ENCODE measurements at regions not wholly inside any gene's neighbourhood (a gene's known extent, or its start where the extent isn't known, plus 50 kb on each side); places are given as distances from the start of the nearest gene placed in this dataset.
A peak's percentile ranks its signal among the peaks of the same experiment; 100 is the strongest.

- H3K27ac ChIP-seq (ENCODE audit: low read depth, low read length) = no peak overlapping the region
- H3K36me3 ChIP-seq (ENCODE audit: control insufficient read depth in 3 of 3, insufficient read depth in 3 of 3, low read length in 3 of 3) = no peaks in the 10 kb centered on the region
- H3K9me3 ChIP-seq (ENCODE audit: control insufficient read depth in 3 of 3, low read length in 3 of 3) = no peaks in the 10 kb centered on the region
- H3K4me3 ChIP-seq (ENCODE audit: low read length in 3 of 3) = no peak overlapping the region
- peaks cover 0 to 4% (median 0%) of the 10 kb centered on the region in 3 donors for H3K4me1 ChIP-seq (ENCODE audit: control insufficient read depth in 3 of 3, insufficient read depth in 3 of 3, low read length in 3 of 3)
- H3K9ac ChIP-seq (ENCODE audit: low read depth in 1 of 3, low read length in 3 of 3) = no peak overlapping the region
- no peaks in the 10 kb centered on the region for H3K27me3 ChIP-seq (ENCODE audit: control insufficient read depth in 3 of 3, insufficient read depth in 3 of 3, low read length in 3 of 3)
These were observed 155.7 kb upstream of the BTG1 start for GRCh38 chr12:92301356-92301755.

DNA sequence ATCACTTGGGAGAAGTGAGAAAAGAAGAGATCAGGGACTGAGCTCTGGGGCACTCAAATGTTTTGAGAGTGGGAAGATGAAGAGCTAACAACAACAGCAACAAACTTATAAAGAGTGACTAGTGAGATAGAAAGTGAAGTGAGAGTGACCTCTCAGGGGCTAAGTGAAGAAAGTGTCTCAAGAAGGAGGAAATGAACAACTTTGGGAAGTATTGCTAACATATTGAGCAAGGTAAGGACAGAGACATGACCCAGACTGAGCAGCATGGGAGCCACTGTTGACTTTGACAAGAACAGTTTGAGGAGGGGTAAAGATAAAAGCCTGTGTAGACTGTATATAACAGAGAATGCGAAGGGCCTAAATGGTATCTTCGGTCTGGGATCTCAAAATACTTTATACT lies 155.1 kb upstream of the BTG1 start:
- Histone ChIP-seq H3K4me3 (ENCODE audit: low read length in 3 of 3) (no peak overlapping the region), H3K27me3 (ENCODE audit: control insufficient read depth in 3 of 3, insufficient read depth in 3 of 3, low read length in 3 of 3) (no peaks in the 10 kb centered on the region), H3K9me3 (ENCODE audit: control insufficient read depth in 3 of 3, low read length in 3 of 3) (no peaks in the 10 kb centered on the region), H3K4me1 (ENCODE audit: control insufficient read depth in 3 of 3, insufficient read depth in 3 of 3, low read length in 3 of 3) (peaks cover 0 to 4% (median 0%) of the 10 kb centered on the region in 3 donors), H3K9ac (ENCODE audit: low read depth in 1 of 3, low read length in 3 of 3) (no peak overlapping the region), H3K27ac (ENCODE audit: low read depth, low read length) (no peak overlapping the region), H3K36me3 (ENCODE audit: control insufficient read depth in 3 of 3, insufficient read depth in 3 of 3, low read length in 3 of 3) (no peaks in the 10 kb centered on the region)

DNA sequence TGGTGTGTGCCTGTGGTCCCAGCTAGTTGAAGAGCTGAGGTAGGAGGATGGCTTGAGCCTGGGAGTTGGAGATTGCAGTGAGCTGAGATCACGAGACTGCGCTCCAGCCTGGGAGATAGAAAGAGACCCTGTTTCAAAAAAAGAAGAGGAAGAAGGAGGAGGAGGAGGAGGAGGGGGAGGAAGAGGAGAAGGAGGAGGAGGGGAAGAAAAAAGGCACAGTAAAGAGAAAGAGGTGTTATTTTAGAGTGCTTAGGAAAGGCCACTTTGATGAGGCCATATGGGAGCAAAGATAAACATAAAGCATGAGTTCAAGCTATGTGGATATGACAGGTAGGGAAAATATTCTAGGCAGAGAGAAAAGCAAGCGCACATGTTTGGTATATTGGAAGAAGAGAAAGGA lies 154.1 kb upstream of the BTG1 start:
- Histone ChIP-seq H3K36me3 (ENCODE audit: control insufficient read depth in 3 of 3, insufficient read depth in 3 of 3, low read length in 3 of 3) (no peaks in the 10 kb centered on the region), H3K4me1 (ENCODE audit: control insufficient read depth in 3 of 3, insufficient read depth in 3 of 3, low read length in 3 of 3) (peaks cover 0 to 4% (median 0%) of the 10 kb centered on the region in 3 donors), H3K9me3 (ENCODE audit: control insufficient read depth in 3 of 3, low read length in 3 of 3) (no peaks in the 10 kb centered on the region), H3K27me3 (ENCODE audit: control insufficient read depth in 3 of 3, insufficient read depth in 3 of 3, low read length in 3 of 3) (no peaks in the 10 kb centered on the region), H3K4me3 (ENCODE audit: low read length in 3 of 3) (no peak overlapping the region), H3K9ac (ENCODE audit: low read depth in 1 of 3, low read length in 3 of 3) (no peak overlapping the region), H3K27ac (ENCODE audit: low read depth, low read length) (no peak overlapping the region)

DNA sequence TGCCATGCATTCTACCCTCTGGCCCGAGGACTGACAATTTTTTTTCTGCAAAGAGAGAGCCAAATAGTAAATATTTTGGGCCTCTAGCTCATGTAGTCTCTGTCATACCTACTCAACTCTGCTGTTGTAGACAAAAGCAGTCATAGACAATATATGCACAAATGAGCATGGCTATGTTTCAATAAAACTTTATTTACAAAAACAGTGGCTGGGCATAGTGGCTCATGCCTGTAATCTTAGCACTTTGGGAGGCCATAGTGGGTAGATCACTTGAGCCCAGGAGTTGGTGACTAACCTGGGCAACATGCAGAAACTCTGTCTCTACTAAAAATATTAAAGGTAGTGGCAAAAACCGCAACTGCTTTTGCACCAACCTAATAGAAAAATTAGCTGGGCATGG lies 153.7 kb upstream of the BTG1 start:
- Histone ChIP-seq H3K36me3 (ENCODE audit: control insufficient read depth in 3 of 3, insufficient read depth in 3 of 3, low read length in 3 of 3) (no peaks in the 10 kb centered on the region), H3K27ac (ENCODE audit: low read depth, low read length) (no peak overlapping the region), H3K27me3 (ENCODE audit: control insufficient read depth in 3 of 3, insufficient read depth in 3 of 3, low read length in 3 of 3) (no peaks in the 10 kb centered on the region), H3K9me3 (ENCODE audit: control insufficient read depth in 3 of 3, low read length in 3 of 3) (no peaks in the 10 kb centered on the region), H3K4me1 (ENCODE audit: control insufficient read depth in 3 of 3, insufficient read depth in 3 of 3, low read length in 3 of 3) (peaks cover 0 to 4% (median 0%) of the 10 kb centered on the region in 3 donors), H3K9ac (ENCODE audit: low read depth in 1 of 3, low read length in 3 of 3) (no peak overlapping the region), H3K4me3 (ENCODE audit: low read length in 3 of 3) (no peak overlapping the region)

DNA sequence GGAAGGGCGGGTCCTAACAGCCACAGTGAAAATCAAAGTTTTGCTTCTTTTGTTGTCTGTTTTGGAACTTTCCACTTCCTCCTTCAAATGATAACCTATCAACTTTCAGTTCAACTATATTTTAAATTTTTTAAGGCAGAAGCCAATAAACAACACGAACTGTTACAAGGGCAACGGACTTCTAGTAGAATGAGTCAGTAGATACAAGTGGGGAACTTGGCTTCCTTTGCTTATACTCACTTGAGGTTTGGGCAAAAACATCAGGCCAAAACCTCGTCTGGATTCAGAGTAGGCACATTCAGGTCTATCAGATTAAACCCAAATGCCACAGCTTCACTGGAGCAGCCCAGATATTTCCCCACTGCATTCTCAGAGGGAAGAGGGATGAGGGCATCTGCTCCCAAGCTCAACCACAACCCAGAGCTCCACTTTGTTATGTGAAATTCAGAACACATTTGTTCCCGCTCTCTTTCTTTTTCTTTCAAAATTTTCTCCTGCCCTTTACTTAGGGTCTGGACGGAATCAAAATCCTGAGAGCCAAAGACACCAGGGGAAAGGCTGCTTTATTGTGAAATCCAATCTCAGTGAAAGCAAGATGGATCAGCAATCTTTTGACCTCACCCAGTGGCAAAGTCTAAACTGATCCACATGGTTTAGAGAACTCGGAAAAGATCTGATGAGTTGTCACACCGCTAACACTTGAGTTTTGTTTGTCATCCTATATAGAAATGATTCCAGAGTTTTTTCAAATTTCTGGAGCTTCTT lies 152.5 kb upstream of the BTG1 start:
- H3K4me1 ChIP-seq (ENCODE audit: control insufficient read depth in 3 of 3, insufficient read depth in 3 of 3, low read length in 3 of 3) = peaks cover 0 to 4% (median 0%) of the 10 kb centered on the region in 3 donors
- no peaks in the 10 kb centered on the region for H3K27me3 ChIP-seq (ENCODE audit: control insufficient read depth in 3 of 3, insufficient read depth in 3 of 3, low read length in 3 of 3)
- no peak overlapping the region for H3K4me3 ChIP-seq (ENCODE audit: low read length in 3 of 3)
- H3K9ac ChIP-seq (ENCODE audit: low read depth in 1 of 3, low read length in 3 of 3) = no peak overlapping the region
- H3K36me3 ChIP-seq (ENCODE audit: control insufficient read depth in 3 of 3, insufficient read depth in 3 of 3, low read length in 3 of 3) = no peaks in the 10 kb centered on the region
- H3K27ac ChIP-seq (ENCODE audit: low read depth, low read length) = peak overlapping the region; percentile 56
- H3K9me3 ChIP-seq (ENCODE audit: control insufficient read depth in 3 of 3, low read length in 3 of 3) = no peaks in the 10 kb centered on the region

DNA sequence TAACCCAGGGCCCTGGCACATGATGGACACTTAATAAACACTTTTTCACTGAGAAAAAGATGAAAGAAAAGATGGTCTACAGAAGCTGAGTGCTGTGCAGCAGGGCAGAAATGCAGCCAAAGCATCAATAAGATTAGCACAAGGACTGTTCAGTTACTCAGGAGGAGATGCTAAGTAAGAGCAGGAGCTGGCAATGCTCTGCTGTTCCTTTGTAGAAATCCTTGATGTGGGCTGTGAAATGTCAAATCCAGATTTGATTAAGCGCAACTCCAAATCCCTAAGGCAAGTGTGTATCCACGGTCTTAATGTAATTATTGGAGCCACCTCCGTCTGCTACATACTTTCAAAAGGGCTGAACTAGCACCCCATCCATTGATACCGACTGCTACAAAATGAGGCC lies 151.8 kb upstream of the BTG1 start:
- H3K36me3 ChIP-seq (ENCODE audit: control insufficient read depth in 3 of 3, insufficient read depth in 3 of 3, low read length in 3 of 3) = no peaks in the 10 kb centered on the region
- no peak overlapping the region for H3K9ac ChIP-seq (ENCODE audit: low read depth in 1 of 3, low read length in 3 of 3)
- H3K4me1 ChIP-seq (ENCODE audit: control insufficient read depth in 3 of 3, insufficient read depth in 3 of 3, low read length in 3 of 3) = peaks cover 0 to 4% (median 0%) of the 10 kb centered on the region in 3 donors
- no peak overlapping the region for H3K4me3 ChIP-seq (ENCODE audit: low read length in 3 of 3)
- no peaks in the 10 kb centered on the region for H3K9me3 ChIP-seq (ENCODE audit: control insufficient read depth in 3 of 3, low read length in 3 of 3)
- no peaks in the 10 kb centered on the region for H3K27me3 ChIP-seq (ENCODE audit: control insufficient read depth in 3 of 3, insufficient read depth in 3 of 3, low read length in 3 of 3)
- H3K27ac ChIP-seq (ENCODE audit: low read depth, low read length) = peak overlapping the region; percentile 31

DNA sequence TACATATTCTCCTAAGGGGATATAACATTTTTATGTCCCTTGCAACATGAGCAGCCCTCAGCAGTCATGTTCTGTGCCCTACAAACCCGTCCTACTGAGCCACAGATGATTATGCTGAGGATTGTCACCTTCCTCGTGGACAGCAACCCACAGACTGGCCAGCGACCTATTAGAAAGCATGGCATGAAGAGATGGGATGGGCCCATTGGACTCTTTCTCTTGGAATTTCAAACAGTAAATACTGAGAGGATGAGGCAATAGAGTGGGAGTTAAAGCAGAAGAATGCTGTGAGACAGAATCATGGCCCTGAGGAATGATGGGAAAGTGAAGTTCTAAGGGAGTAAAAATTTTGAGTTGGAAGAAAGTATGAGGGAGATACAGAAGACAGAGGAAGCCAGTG lies 149.9 kb upstream of the BTG1 start:
- H3K36me3 ChIP-seq (ENCODE audit: control insufficient read depth in 3 of 3, insufficient read depth in 3 of 3, low read length in 3 of 3) = no peaks in the 10 kb centered on the region
- H3K9ac ChIP-seq (ENCODE audit: low read depth in 1 of 3, low read length in 3 of 3) = no peak overlapping the region
- no peaks in the 10 kb centered on the region for H3K27me3 ChIP-seq (ENCODE audit: control insufficient read depth in 3 of 3, insufficient read depth in 3 of 3, low read length in 3 of 3)
- H3K4me1 ChIP-seq (ENCODE audit: control insufficient read depth in 3 of 3, insufficient read depth in 3 of 3, low read length in 3 of 3) = peaks cover 0 to 4% (median 0%) of the 10 kb centered on the region in 3 donors
- H3K27ac ChIP-seq (ENCODE audit: low read depth, low read length) = no peak overlapping the region
- no peaks in the 10 kb centered on the region for H3K9me3 ChIP-seq (ENCODE audit: control insufficient read depth in 3 of 3, low read length in 3 of 3)
- no peak overlapping the region for H3K4me3 ChIP-seq (ENCODE audit: low read length in 3 of 3)

- Histone ChIP-seq H3K9ac (ENCODE audit: low read depth in 1 of 3, low read length in 3 of 3) (no peak overlapping the region), H3K36me3 (ENCODE audit: control insufficient read depth in 3 of 3, insufficient read depth in 3 of 3, low read length in 3 of 3) (no peaks in the 10 kb centered on the region), H3K27ac (ENCODE audit: low read depth, low read length) (no peak overlapping the region)
These were observed 149.2 kb upstream of the BTG1 start for GRCh38 chr12:92294676-92295440.

DNA sequence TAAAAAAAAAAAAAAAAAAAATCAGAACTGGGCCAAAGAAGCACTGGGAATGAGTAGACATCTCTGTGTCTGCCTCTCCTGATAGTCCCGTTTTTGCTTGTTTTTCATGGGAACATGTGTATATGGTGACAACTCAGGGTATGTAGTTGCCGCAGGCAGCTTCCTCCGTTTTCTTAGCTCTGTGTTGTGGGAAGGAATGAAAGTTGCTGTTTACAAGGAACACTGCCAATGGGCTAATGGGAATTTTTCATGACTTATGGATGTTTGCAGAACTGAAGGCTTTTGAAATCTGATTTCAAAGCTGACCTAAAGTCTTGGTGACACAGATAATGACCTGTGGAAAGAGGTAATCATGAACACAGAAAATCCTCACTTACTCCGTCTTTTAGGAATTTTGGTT lies 146.4 kb upstream of the BTG1 start:
- Histone ChIP-seq H3K27ac (ENCODE audit: low read depth, low read length) (no peak overlapping the region), H3K36me3 (ENCODE audit: control insufficient read depth in 3 of 3, insufficient read depth in 3 of 3, low read length in 3 of 3) (no peaks in the 10 kb centered on the region), H3K4me3 (ENCODE audit: low read length in 3 of 3) (no peak overlapping the region), H3K9me3 (ENCODE audit: control insufficient read depth in 3 of 3, low read length in 3 of 3) (no peaks in the 10 kb centered on the region), H3K27me3 (ENCODE audit: control insufficient read depth in 3 of 3, insufficient read depth in 3 of 3, low read length in 3 of 3) (no peaks in the 10 kb centered on the region), H3K4me1 (ENCODE audit: control insufficient read depth in 3 of 3, insufficient read depth in 3 of 3, low read length in 3 of 3) (no peaks in the 10 kb centered on the region), H3K9ac (ENCODE audit: low read depth in 1 of 3, low read length in 3 of 3) (no peak overlapping the region)

More at GRCh38 chr12:92294676-92295440, 149.2 kb upstream of the BTG1 start:
- Histone ChIP-seq H3K4me1 (ENCODE audit: control insufficient read depth in 3 of 3, insufficient read depth in 3 of 3, low read length in 3 of 3) (peaks cover 0 to 4% (median 0%) of the 10 kb centered on the region in 3 donors), H3K4me3 (ENCODE audit: low read length in 3 of 3) (no peak overlapping the region), H3K27me3 (ENCODE audit: control insufficient read depth in 3 of 3, insufficient read depth in 3 of 3, low read length in 3 of 3) (no peaks in the 10 kb centered on the region), H3K9me3 (ENCODE audit: control insufficient read depth in 3 of 3, low read length in 3 of 3) (no peaks in the 10 kb centered on the region)

GRCh38 chr12:92290886-92291285 lies 145.2 kb upstream of the BTG1 start:
- Histone ChIP-seq H3K9ac (ENCODE audit: low read depth in 1 of 3, low read length in 3 of 3) (no peak overlapping the region), H3K4me3 (ENCODE audit: low read length in 3 of 3) (no peak overlapping the region), H3K9me3 (ENCODE audit: control insufficient read depth in 3 of 3, low read length in 3 of 3) (no peaks in the 10 kb centered on the region), H3K27ac (ENCODE audit: low read depth, low read length) (no peak overlapping the region), H3K36me3 (ENCODE audit: control insufficient read depth in 3 of 3, insufficient read depth in 3 of 3, low read length in 3 of 3) (no peaks in the 10 kb centered on the region), H3K4me1 (ENCODE audit: control insufficient read depth in 3 of 3, insufficient read depth in 3 of 3, low read length in 3 of 3) (no peaks in the 10 kb centered on the region), H3K27me3 (ENCODE audit: control insufficient read depth in 3 of 3, insufficient read depth in 3 of 3, low read length in 3 of 3) (no peaks in the 10 kb centered on the region)
